Panc1 (cell line): ENCODE measurements at regions not wholly inside any gene's neighbourhood (a gene's known extent, or its start where the extent isn't known, plus 50 kb on each side); places are given as distances from the start of the nearest gene placed in this dataset.
A peak's percentile ranks its signal among the peaks of the same experiment; 100 is the strongest.

Experiments used
- ATAC-seq: fragments of 200-7000 bp; cut with Tn5 transposase; 2 replicates; pipeline ENCODE4 v1.9.1; 2020; ENCODE audit warnings: mild to moderate bottlenecking, moderate library complexity
- BruUV-seq: library from RNA; stranded (reverse); fragments of 400-500 nt; replicated peaks from 2 replicates; lab custom pipeline; 2021; lab: Mats Ljungman, UMichigan
- CTCF ChIA-PET: fragments of 300-600 bp; sonication (Branson Sonifier 250); formaldehyde crosslinking; loops from one replicate; lab custom pipeline; 2022; ENCODE audit warnings: antibody characterized with exemption; lab: Charles Lee
- POLR2A ChIA-PET: fragments of 300-600 bp; sonication (Branson Sonifier 250); formaldehyde crosslinking; loops from one replicate; lab custom pipeline; 2022; ENCODE audit warnings: antibody characterized with exemption; lab: Charles Lee
- DNase-seq: peaks from one replicate; pipeline ENCODE4 v3.0.0-alpha.2; 2010; ENCODE audit warnings: low read depth, low spot score
- H3K27ac ChIP-seq: 2 replicates; pipeline ENCODE4 v1.5.1; 2011; ENCODE audit warnings: mild to moderate bottlenecking, low read length, inconsistent platforms
- H3K27me3 ChIP-seq: fragments of 200-500 bp; sonication (Bioruptor generic); 2 replicates; pipeline ENCODE4 v1.6.0; 2014; ENCODE audit warnings: low read length, inconsistent platforms; ENCODE audit not compliant: control insufficient read depth, insufficient read depth
- H3K36me3 ChIP-seq: fragments of 200-500 bp; sonication (Bioruptor generic); 2 replicates; pipeline ENCODE4 v1.5.1; 2014; ENCODE audit warnings: inconsistent platforms, mild to moderate bottlenecking, low read length, moderate library complexity; ENCODE audit not compliant: control insufficient read depth, insufficient read depth
- H3K4me1 ChIP-seq: 2 replicates; pipeline ENCODE4 v1.5.1; 2011; ENCODE audit warnings: inconsistent platforms, mild to moderate bottlenecking, low read length, moderate library complexity; ENCODE audit not compliant: control insufficient read depth, insufficient read depth
- H3K4me3 ChIP-seq, 2 experiments: 2 replicates each; pipeline ENCODE4 v1.5.1; 2011 to 2012; ENCODE audit warnings: low read depth in 2 of 2, low read length in 2 of 2, mild to moderate bottlenecking in 2 of 2, inconsistent platforms in 1 of 2, moderate library complexity in 1 of 2
- H3K9me3 ChIP-seq: fragments of 200-500 bp; sonication (Bioruptor generic); 2 replicates; pipeline ENCODE4 v1.5.1; 2014; ENCODE audit warnings: low read depth, mild to moderate bottlenecking, inconsistent platforms, low read length, moderate library complexity; ENCODE audit not compliant: control insufficient read depth, insufficient read depth
- CTCF ChIP-seq: fragments of 450-650 bp; IDR thresholded peaks from 2 replicates; pipeline ENCODE4 v1.5.1; 2017; ENCODE audit warnings: mild to moderate bottlenecking
- POLR2AphosphoS5 ChIP-seq: IDR thresholded peaks from 2 replicates; pipeline ENCODE4 v1.6.1; 2012; ENCODE audit warnings: mild to moderate bottlenecking, low read depth, low read length, moderate library complexity
- SIN3A ChIP-seq: IDR thresholded peaks from 2 replicates; pipeline ENCODE4 v1.6.1; 2012; ENCODE audit warnings: low read depth, mild to moderate bottlenecking, low read length, moderate library complexity, borderline replicate concordance; ENCODE audit not compliant: insufficient read depth
- TCF7L2 ChIP-seq: IDR thresholded peaks from 2 replicates; pipeline ENCODE4 v1.6.1; 2011; ENCODE audit warnings: mild to moderate bottlenecking, low read depth, low read length, inconsistent platforms
- in situ Hi-C: cut with HindIII; loops from 2 replicates; pipeline ENCODE4 v1.10.0; 2016; ENCODE audit warnings: low sequenced_read_pairs, low pct_unique_long_range_greater_than_20kb
- intact Hi-C: fragments of 100-400 bp; cut with micrococcal nuclease; formaldehyde crosslinking; loops from one replicate; pipeline ENCODE4 v1.10.0; 2022; ENCODE audit not compliant: unreplicated experiment
- TF ChIP-seq, protein P1 (sequence below), 2 experiments: IDR thresholded peaks; 2 replicates each; pipeline ENCODE4 v1.6.1; 2011 to 2012; ENCODE audit warnings: low read depth in 2 of 2, control low read depth in 1 of 2, low read length in 1 of 2, mild to moderate bottlenecking in 1 of 2, moderate library complexity in 1 of 2; ENCODE audit not compliant: insufficient read depth in 1 of 2

DNA sequence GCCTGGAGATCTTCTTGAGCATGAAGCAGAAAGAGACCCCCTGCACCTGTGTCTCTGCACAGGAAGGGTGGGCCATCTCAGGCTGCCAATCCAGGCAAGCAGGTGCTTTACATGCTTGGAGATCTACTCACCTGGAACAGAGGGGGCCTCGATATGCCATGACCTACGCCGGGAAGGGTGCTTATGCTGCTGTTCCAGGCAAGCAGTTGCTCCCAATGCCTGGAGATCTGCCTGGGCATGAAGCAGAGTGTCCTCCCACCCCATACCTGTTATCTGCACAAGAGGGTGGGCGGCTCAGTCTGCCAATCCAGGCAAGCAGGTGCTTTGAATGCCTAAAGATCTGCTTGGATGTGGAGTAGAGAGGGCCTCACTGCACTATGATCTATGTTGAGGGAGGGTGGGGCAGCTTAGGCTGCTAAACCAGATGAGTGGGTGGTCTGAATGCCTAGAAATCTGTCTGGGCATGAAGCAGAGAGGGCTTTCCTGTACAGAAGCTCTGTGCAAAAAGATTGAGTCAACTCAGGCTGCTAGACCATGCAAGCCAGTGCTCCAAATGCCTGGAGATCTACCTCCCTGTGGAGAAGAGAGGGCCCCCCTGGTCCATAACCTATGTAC lies 104.5 kb upstream of the QRFPR start:
- BruUV-seq: no TSS peak
- ATAC-seq (no peak), DNase-seq (no peak)
- ChIA-PET POLR2A (no interaction called here), CTCF (no interaction called here)
- TF ChIP-seq SIN3A (no peak), CTCF (no peak), POLR2AphosphoS5 (no peak), TCF7L2 (no peak)
- TF ChIP-seq, protein P1, sequence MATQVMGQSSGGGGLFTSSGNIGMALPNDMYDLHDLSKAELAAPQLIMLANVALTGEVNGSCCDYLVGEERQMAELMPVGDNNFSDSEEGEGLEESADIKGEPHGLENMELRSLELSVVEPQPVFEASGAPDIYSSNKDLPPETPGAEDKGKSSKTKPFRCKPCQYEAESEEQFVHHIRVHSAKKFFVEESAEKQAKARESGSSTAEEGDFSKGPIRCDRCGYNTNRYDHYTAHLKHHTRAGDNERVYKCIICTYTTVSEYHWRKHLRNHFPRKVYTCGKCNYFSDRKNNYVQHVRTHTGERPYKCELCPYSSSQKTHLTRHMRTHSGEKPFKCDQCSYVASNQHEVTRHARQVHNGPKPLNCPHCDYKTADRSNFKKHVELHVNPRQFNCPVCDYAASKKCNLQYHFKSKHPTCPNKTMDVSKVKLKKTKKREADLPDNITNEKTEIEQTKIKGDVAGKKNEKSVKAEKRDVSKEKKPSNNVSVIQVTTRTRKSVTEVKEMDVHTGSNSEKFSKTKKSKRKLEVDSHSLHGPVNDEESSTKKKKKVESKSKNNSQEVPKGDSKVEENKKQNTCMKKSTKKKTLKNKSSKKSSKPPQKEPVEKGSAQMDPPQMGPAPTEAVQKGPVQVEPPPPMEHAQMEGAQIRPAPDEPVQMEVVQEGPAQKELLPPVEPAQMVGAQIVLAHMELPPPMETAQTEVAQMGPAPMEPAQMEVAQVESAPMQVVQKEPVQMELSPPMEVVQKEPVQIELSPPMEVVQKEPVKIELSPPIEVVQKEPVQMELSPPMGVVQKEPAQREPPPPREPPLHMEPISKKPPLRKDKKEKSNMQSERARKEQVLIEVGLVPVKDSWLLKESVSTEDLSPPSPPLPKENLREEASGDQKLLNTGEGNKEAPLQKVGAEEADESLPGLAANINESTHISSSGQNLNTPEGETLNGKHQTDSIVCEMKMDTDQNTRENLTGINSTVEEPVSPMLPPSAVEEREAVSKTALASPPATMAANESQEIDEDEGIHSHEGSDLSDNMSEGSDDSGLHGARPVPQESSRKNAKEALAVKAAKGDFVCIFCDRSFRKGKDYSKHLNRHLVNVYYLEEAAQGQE (IDR thresholded peaks at IDR 0.05; ENCODE audit: insufficient read depth in 1 of 2, low read depth in 2 of 2, low read length in 1 of 2): no peak
- Histone ChIP-seq H3K4me3 (no peak overlapping the region), H3K4me1 (no peaks in the 10 kb centered on the region), H3K9me3 (no peaks in the 10 kb centered on the region), H3K36me3 (no peaks in the 10 kb centered on the region), H3K27me3 (no peaks in the 10 kb centered on the region), H3K27ac (no peak overlapping the region)
- in situ Hi-C loops: no loop called here
- intact Hi-C loops: loop anchor here (2.0 kb wide), 1 partner anchor 252 kb away; no protein-coding TSS in a partner anchor

DNA sequence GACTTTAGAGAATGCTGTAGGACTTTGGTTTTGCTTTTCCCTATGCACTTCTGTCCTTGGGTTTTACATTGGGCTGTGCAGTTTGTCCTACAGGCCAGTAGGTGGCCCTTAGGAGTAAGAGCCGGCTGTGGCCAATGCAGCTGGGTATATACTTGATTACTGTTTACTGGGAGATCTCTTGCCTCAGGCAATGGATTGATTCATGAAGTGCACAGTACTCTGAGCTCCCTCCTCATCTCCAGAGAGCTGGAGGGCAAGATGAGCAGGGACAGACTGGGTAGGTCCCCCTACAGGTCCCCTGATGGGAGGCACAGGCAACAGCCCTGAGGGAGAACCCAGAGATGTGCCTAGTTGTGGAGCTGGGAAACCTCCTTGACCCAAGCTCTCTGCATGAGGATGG lies 103.8 kb upstream of the QRFPR start:
- Histone ChIP-seq H3K4me3 (no peak overlapping the region), H3K27me3 (no peaks in the 10 kb centered on the region), H3K4me1 (no peaks in the 10 kb centered on the region), H3K9me3 (no peaks in the 10 kb centered on the region), H3K27ac (no peak overlapping the region), H3K36me3 (no peaks in the 10 kb centered on the region)
- no TSS peak for BruUV-seq
- DNase-seq (peak; percentile 20), ATAC-seq (peak; percentile 76; the same call in 1 of the 2 replicates)
- POLR2A ChIA-PET: no interaction called here
- intact Hi-C loops (loop anchor here (2.0 kb wide), 1 partner anchor 252 kb away; no protein-coding TSS in a partner anchor), in situ Hi-C loops (no loop called here)
- peak; percentile 74 for TF ChIP-seq CTCF
- TF ChIP-seq, protein P1 (IDR thresholded peaks at IDR 0.05; ENCODE audit: insufficient read depth in 1 of 2, low read depth in 2 of 2, low read length in 1 of 2): no peak
- CTCF ChIA-PET: no interaction called here
